ENCODE measurements at regions not wholly inside any gene's neighbourhood (a gene's known extent, or its start where the extent isn't known, plus 50 kb on each side); places are given as distances from the start of the nearest gene placed in this dataset.

DNA sequence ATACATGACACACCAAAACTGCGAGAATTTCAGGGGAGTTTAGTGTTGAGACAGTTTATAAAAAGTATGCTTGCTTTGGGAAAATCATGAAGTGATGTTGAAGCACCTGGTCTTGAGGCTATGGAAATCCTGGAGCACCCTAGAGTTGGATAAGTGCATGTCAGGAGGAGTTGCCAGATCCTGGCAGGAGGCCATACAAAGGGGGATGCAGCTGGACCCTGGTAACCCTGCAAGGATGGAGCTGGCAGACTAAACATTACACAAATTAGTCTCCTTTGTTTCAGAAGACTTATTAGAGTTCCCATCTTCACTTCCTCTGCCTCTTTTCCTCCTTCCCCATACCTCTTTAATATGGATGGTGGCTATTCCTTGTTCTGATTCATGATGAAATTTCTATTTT lies 907.0 kb downstream of the BCL11B start:
- no peaks in the 10 kb centered on the region for H3K36me3 ChIP-seq (ENCODE audit: control insufficient read depth in 4 of 4, insufficient read depth in 4 of 4, low read length in 4 of 4)
- WGBS, 2 donors, result 68 to 71% methylated on average over 1 of the region's 1 CpG
- no peaks in the 10 kb centered on the region for H3K4me1 ChIP-seq (ENCODE audit: control insufficient read depth in 5 of 5, insufficient read depth in 5 of 5, low read length in 5 of 5)
- H3K27ac ChIP-seq (ENCODE audit: low read depth in 1 of 2, low read length in 1 of 2), result no peak overlapping the region
- H3K9me3 ChIP-seq (ENCODE audit: control insufficient read depth in 4 of 4, insufficient read depth in 3 of 4, low read length in 3 of 4), result peaks cover 0 to 3% (median 0%) of the 10 kb centered on the region in 4 donors
- no peak for ATAC-seq (ENCODE audit: insufficient read depth, low FRiP score)
- H3K9ac ChIP-seq (ENCODE audit: insufficient read depth in 1 of 2, low read length in 2 of 2), result no peak overlapping the region
- no peak overlapping the region for H3K4me3 ChIP-seq
- DNase-seq, result no peak
- TF ChIP-seq, protein P1, sequence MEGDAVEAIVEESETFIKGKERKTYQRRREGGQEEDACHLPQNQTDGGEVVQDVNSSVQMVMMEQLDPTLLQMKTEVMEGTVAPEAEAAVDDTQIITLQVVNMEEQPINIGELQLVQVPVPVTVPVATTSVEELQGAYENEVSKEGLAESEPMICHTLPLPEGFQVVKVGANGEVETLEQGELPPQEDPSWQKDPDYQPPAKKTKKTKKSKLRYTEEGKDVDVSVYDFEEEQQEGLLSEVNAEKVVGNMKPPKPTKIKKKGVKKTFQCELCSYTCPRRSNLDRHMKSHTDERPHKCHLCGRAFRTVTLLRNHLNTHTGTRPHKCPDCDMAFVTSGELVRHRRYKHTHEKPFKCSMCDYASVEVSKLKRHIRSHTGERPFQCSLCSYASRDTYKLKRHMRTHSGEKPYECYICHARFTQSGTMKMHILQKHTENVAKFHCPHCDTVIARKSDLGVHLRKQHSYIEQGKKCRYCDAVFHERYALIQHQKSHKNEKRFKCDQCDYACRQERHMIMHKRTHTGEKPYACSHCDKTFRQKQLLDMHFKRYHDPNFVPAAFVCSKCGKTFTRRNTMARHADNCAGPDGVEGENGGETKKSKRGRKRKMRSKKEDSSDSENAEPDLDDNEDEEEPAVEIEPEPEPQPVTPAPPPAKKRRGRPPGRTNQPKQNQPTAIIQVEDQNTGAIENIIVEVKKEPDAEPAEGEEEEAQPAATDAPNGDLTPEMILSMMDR (IDR thresholded peaks at IDR 0.05; ENCODE audit: control extremely low read depth, extremely low read depth), result no peak
- H3K27me3 ChIP-seq (ENCODE audit: control insufficient read depth in 3 of 3, insufficient read depth in 3 of 3, low read length in 2 of 3), result no peaks in the 10 kb centered on the region

DNA sequence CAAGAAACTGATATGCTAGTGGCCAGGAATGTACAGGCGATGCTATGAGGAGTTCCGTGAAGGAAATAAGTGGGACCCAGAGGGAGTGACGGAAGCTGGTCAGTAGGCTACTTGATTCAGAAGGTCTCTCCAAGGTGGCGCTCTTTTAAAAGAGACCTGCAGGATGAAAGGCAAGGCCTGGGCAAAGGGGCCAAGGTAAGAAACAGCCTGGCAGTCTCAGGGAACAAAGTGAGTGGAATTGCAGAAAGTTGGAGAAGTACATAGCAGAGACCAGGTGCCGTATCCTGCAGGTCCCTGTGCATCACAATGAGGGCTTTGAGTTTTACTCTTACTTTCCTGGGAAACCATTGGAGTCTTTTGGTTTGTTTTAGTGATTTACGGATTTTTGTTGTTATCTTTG lies 905.6 kb downstream of the BCL11B start:
- Histone ChIP-seq H3K9ac (ENCODE audit: insufficient read depth in 1 of 2, low read length in 2 of 2) (no peak overlapping the region), H3K27ac (ENCODE audit: low read depth in 1 of 2, low read length in 1 of 2) (no peak overlapping the region), H3K27me3 (ENCODE audit: control insufficient read depth in 3 of 3, insufficient read depth in 3 of 3, low read length in 2 of 3) (no peaks in the 10 kb centered on the region), H3K4me1 (ENCODE audit: control insufficient read depth in 5 of 5, insufficient read depth in 5 of 5, low read length in 5 of 5) (no peaks in the 10 kb centered on the region), H3K36me3 (ENCODE audit: control insufficient read depth in 4 of 4, insufficient read depth in 4 of 4, low read length in 4 of 4) (no peaks in the 10 kb centered on the region), H3K4me3 (no peak overlapping the region), H3K9me3 (ENCODE audit: control insufficient read depth in 4 of 4, insufficient read depth in 3 of 4, low read length in 3 of 4) (peaks cover 0 to 3% (median 0%) of the 10 kb centered on the region in 4 donors)
- TF ChIP-seq, protein P1 (IDR thresholded peaks at IDR 0.05; ENCODE audit: control extremely low read depth, extremely low read depth), result no peak
- no peak for ATAC-seq (ENCODE audit: insufficient read depth, low FRiP score)
- 89 to 90% methylated on average over 6 of the region's 6 CpGs for WGBS, 2 donors
- no peak for DNase-seq

DNA sequence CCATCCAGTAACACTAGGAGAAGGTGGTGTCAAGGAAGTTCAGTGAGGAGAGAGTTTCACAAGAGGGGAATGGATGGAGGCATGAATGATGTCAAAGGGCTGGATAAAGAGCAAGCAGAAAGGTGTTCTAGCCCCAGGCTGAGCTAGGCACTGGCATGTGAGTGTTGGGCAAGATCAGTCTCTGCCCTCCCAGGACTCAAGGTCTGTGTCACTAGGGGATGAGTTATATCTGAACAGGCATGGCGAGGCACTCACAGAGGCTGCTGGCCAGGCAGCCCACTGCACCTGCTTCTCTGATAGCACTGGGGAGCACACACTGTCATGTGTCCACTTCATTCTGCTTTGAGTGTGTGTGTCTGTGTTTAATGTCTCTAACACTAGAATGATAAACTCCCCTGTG lies 903.8 kb downstream of the BCL11B start:
- DNase-seq, result no peak
- H3K9ac ChIP-seq (ENCODE audit: insufficient read depth in 1 of 2, low read length in 2 of 2), result no peak overlapping the region
- H3K4me3 ChIP-seq, result no peak overlapping the region
- no peaks in the 10 kb centered on the region for H3K36me3 ChIP-seq (ENCODE audit: control insufficient read depth in 4 of 4, insufficient read depth in 4 of 4, low read length in 4 of 4)
- no peak overlapping the region for H3K27ac ChIP-seq (ENCODE audit: low read depth in 1 of 2, low read length in 1 of 2)
- 83 to 85% methylated on average over 1 of the region's 1 CpG for WGBS, 2 donors
- peaks cover 0 to 3% (median 0%) of the 10 kb centered on the region in 4 donors for H3K9me3 ChIP-seq (ENCODE audit: control insufficient read depth in 4 of 4, insufficient read depth in 3 of 4, low read length in 3 of 4)
- H3K27me3 ChIP-seq (ENCODE audit: control insufficient read depth in 3 of 3, insufficient read depth in 3 of 3, low read length in 2 of 3), result no peaks in the 10 kb centered on the region
- TF ChIP-seq, protein P1 (IDR thresholded peaks at IDR 0.05; ENCODE audit: control extremely low read depth, extremely low read depth), result no peak
- ATAC-seq (ENCODE audit: insufficient read depth, low FRiP score), result no peak
- no peaks in the 10 kb centered on the region for H3K4me1 ChIP-seq (ENCODE audit: control insufficient read depth in 5 of 5, insufficient read depth in 5 of 5, low read length in 5 of 5)

DNA sequence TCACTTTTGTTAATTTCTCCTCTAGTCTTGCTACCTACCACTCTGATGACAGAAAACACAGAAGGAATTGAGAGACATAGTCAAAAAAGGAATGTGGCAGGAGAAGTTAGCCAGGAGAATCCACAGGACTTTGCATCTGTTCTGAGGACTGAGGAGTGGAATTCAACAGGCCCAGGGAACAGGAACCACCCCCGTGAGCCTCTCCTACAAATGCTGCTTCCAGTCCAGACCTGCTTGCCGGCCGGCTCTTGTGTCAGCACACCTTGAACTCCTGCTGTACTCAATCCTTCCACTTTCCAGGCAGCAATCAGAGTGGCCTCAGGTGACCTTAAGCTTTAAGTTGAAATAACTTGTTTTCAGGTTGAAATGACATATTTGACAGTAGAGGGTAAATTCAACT lies 903.1 kb downstream of the BCL11B start:
- Histone ChIP-seq H3K4me3 (no peak overlapping the region), H3K9me3 (ENCODE audit: control insufficient read depth in 4 of 4, insufficient read depth in 3 of 4, low read length in 3 of 4) (peaks cover 0 to 3% (median 0%) of the 10 kb centered on the region in 4 donors), H3K4me1 (ENCODE audit: control insufficient read depth in 5 of 5, insufficient read depth in 5 of 5, low read length in 5 of 5) (no peaks in the 10 kb centered on the region), H3K9ac (ENCODE audit: insufficient read depth in 1 of 2, low read length in 2 of 2) (no peak overlapping the region), H3K27ac (ENCODE audit: low read depth in 1 of 2, low read length in 1 of 2) (no peak overlapping the region), H3K36me3 (ENCODE audit: control insufficient read depth in 4 of 4, insufficient read depth in 4 of 4, low read length in 4 of 4) (no peaks in the 10 kb centered on the region), H3K27me3 (ENCODE audit: control insufficient read depth in 3 of 3, insufficient read depth in 3 of 3, low read length in 2 of 3) (no peaks in the 10 kb centered on the region)
- ATAC-seq (ENCODE audit: insufficient read depth, low FRiP score) (no peak), DNase-seq (peak in 1 of 3 donors; percentile 7)
- TF ChIP-seq, protein P1 (IDR thresholded peaks at IDR 0.05; ENCODE audit: control extremely low read depth, extremely low read depth), result no peak
- WGBS, 2 donors, result 61 to 68% methylated on average over 3 of the region's 3 CpGs

Measured in lung (tissue), 11 donors.